HCT116 (cell line): ENCODE measurements at regions not wholly inside any gene's neighbourhood (a gene's known extent, or its start where the extent isn't known, plus 50 kb on each side); places are given as distances from the start of the nearest gene placed in this dataset.

Source experiments
- ATAC-seq: fragments of 200-7000 bp; cut with Tn5 transposase; 2 replicates; pipeline ENCODE4 v1.9.1; 2020; ENCODE audit warnings: mild to moderate bottlenecking, moderate library complexity
- BruUV-seq: library from RNA; stranded (reverse); fragments of 400-500 nt; replicated peaks from 2 replicates; lab custom pipeline; 2021; lab: Mats Ljungman, UMichigan
- CTCF ChIA-PET: fragments of 300-600 bp; sonication (Branson Sonifier 250); formaldehyde crosslinking; loops from one replicate; lab custom pipeline; 2021; ENCODE audit warnings: antibody characterized with exemption; lab: Charles Lee
- POLR2A ChIA-PET: fragments of 300-600, 350-600 bp; sonication (Branson Sonifier 250); formaldehyde crosslinking; loops from one replicate; lab custom pipeline; 2021; ENCODE audit warnings: antibody characterized with exemption; lab: Charles Lee
- RAD21 ChIA-PET, 2 experiments: fragments of 300-600 bp; sonication (Branson Sonifier 250); formaldehyde crosslinking; loops; one replicate each; lab custom pipeline; 2023; ENCODE audit warnings: low total read pairs in 2 of 2; ENCODE audit not compliant: uncharacterized antibody in 2 of 2, unreplicated experiment in 2 of 2, low non-redundant PET in 1 of 2; lab: Charles Lee
- DNase-seq: peaks from one replicate; pipeline ENCODE4 v3.0.0-alpha.2; 2010; ENCODE audit warnings: low read depth, low spot score
- H2AFZ ChIP-seq: fragments of 200-600 bp; shearing (Covaris generic), sonication (generic); 2 replicates; pipeline ENCODE4 v1.6.1; 2017; ENCODE audit warnings: low read depth, mixed run types, mixed read lengths, antibody characterized with exemption, low read length; ENCODE audit not compliant: poor library complexity, severe bottlenecking
- H3K27ac ChIP-seq: 2 replicates; pipeline ENCODE4 v1.5.1; 2012; ENCODE audit warnings: low read depth, low read length
- H3K27me3 ChIP-seq: fragments of 200-600 bp; sonication (generic); 2 replicates; pipeline ENCODE4 v1.6.1; 2016; ENCODE audit warnings: mixed run types, low read length, mixed read lengths; ENCODE audit not compliant: insufficient read depth
- H3K36me3 ChIP-seq, 2 experiments: fragments of 200-500 bp in 1 of 2; fragments of 200-600 bp in 1 of 2; sonication (Bioruptor generic) in 1 of 2; sonication (generic) in 1 of 2; 2 replicates each; pipeline versions ENCODE4 v1.5.1 to v1.6.1; 2014 to 2016; ENCODE audit warnings: low read length in 2 of 2, inconsistent platforms in 1 of 2, mixed read lengths in 1 of 2, mixed run types in 1 of 2; ENCODE audit not compliant: insufficient read depth in 2 of 2, control insufficient read depth in 1 of 2
- H3K4me1 ChIP-seq, 2 experiments: fragments of 200-600 bp in 1 of 2; sonication (generic) in 1 of 2; 2 replicates each; pipeline versions ENCODE4 v1.5.1 to v1.6.1; 2012 to 2017; ENCODE audit warnings: low read length in 2 of 2, inconsistent platforms in 1 of 2, mild to moderate bottlenecking in 1 of 2, mixed read lengths in 1 of 2, mixed run types in 1 of 2, moderate library complexity in 1 of 2; ENCODE audit not compliant: insufficient read depth in 2 of 2, control insufficient read depth in 1 of 2
- H3K4me2 ChIP-seq: fragments of 200-600 bp; sonication (generic); 2 replicates; pipeline ENCODE4 v1.6.1; 2017; ENCODE audit warnings: mixed run types, low read length, mixed read lengths
- H3K4me3 ChIP-seq, 2 experiments: fragments of 200-600 bp in 1 of 2; sonication (generic) in 1 of 2; replicated peaks in 1 of 2; 2 replicates each; pipeline ENCODE4 v1.5.1; 2011 to 2016; ENCODE audit warnings: low read length in 2 of 2, control low read depth in 1 of 2, low read depth in 1 of 2, mild to moderate bottlenecking in 1 of 2, mixed read lengths in 1 of 2, mixed run types in 1 of 2
- H3K79me2 ChIP-seq: fragments of 200-600 bp; sonication (generic); 2 replicates; pipeline ENCODE4 v1.6.1; 2017; ENCODE audit warnings: mild to moderate bottlenecking, mixed run types, low read length, moderate library complexity, mixed read lengths; ENCODE audit not compliant: insufficient read depth
- H3K9ac ChIP-seq: fragments of 200-600 bp; sonication (generic); 2 replicates; pipeline ENCODE4 v1.6.1; 2016; ENCODE audit warnings: low read length, mixed read lengths
- H3K9me2 ChIP-seq: fragments of 200-600 bp; sonication (generic), shearing (Covaris generic); 2 replicates; pipeline ENCODE4 v1.6.1; 2017; ENCODE audit warnings: mixed run types, mild to moderate bottlenecking, moderate library complexity; ENCODE audit not compliant: insufficient read depth
- H3K9me3 ChIP-seq, 2 experiments: fragments of 200-500 bp in 1 of 2; fragments of 200-600 bp in 1 of 2; sonication (Bioruptor generic) in 1 of 2; sonication (generic) in 1 of 2; 2 replicates each; pipeline ENCODE4 v1.6.1; 2014 to 2017; ENCODE audit warnings: low read length in 2 of 2, mixed read lengths in 2 of 2, inconsistent platforms in 1 of 2, low read depth in 1 of 2, mild to moderate bottlenecking in 1 of 2, mixed run types in 1 of 2, moderate library complexity in 1 of 2; ENCODE audit not compliant: control insufficient read depth in 1 of 2, insufficient read depth in 1 of 2
- H4K20me1 ChIP-seq: fragments of 200-600 bp; sonication (generic), shearing (Covaris generic); 2 replicates; pipeline ENCODE4 v1.6.1; 2017; ENCODE audit warnings: mixed run types, mild to moderate bottlenecking, moderate library complexity; ENCODE audit not compliant: insufficient read depth
- CBX3 ChIP-seq: IDR thresholded peaks from 2 replicates; pipeline ENCODE4 v1.6.1; 2012; ENCODE audit warnings: low read depth
- CEBPB ChIP-seq: IDR thresholded peaks from 2 replicates; pipeline ENCODE4 v1.6.1; 2012; ENCODE audit warnings: low read depth
- CTCF ChIP-seq, 3 experiments: fragments of 200-600 bp in 1 of 3; sonication (generic) in 1 of 3; IDR thresholded peaks in 2 of 3; conservative IDR thresholded peaks in 1 of 3; 2 replicates each; pipeline ENCODE4 v1.5.1; 2012 to 2017; ENCODE audit warnings: low read depth in 2 of 3, low read length in 2 of 3, antibody characterized with exemption in 1 of 3, borderline replicate concordance in 1 of 3, control low read depth in 1 of 3, mild to moderate bottlenecking in 1 of 3, mixed read lengths in 1 of 3, mixed run types in 1 of 3, moderate library complexity in 1 of 3; ENCODE audit not compliant: insufficient read depth in 1 of 3
- EGR1 ChIP-seq: IDR thresholded peaks from 2 replicates; pipeline ENCODE4 v1.6.1; 2012; ENCODE audit warnings: low read depth
- ELF1 ChIP-seq: IDR thresholded peaks from 2 replicates; pipeline ENCODE4 v1.6.1; 2012; ENCODE audit warnings: low read depth, borderline replicate concordance
- EZH2 ChIP-seq: fragments of 200-600 bp; sonication (generic); IDR thresholded peaks from 2 replicates; pipeline ENCODE4 v1.6.1; 2017; ENCODE audit warnings: antibody characterized with exemption, mixed run types
- FOSL1 ChIP-seq: IDR thresholded peaks from 2 replicates; pipeline ENCODE4 v1.6.1; 2012; ENCODE audit warnings: low read depth
- MAX ChIP-seq: IDR thresholded peaks from 2 replicates; pipeline ENCODE4 v1.6.1; 2012
- POLR2A ChIP-seq: IDR thresholded peaks from 2 replicates; pipeline ENCODE4 v1.7.0; 2011; ENCODE audit warnings: borderline replicate concordance; ENCODE audit not compliant: insufficient read depth, insufficient read length; ENCODE audit errors: extremely low read depth
- POLR2AphosphoS5 ChIP-seq: IDR thresholded peaks from 2 replicates; pipeline ENCODE4 v1.6.1; 2011; ENCODE audit warnings: mild to moderate bottlenecking, low read depth, low read length, moderate library complexity
- SIN3A ChIP-seq: IDR thresholded peaks from 2 replicates; pipeline ENCODE4 v1.6.1; 2012; ENCODE audit warnings: low read depth
- SP1 ChIP-seq: IDR thresholded peaks from 2 replicates; pipeline ENCODE4 v1.6.1; 2012; ENCODE audit warnings: low read depth
- ZFX ChIP-seq: fragments of 450-650 bp; IDR thresholded peaks from 2 replicates; pipeline ENCODE4 v1.6.1; 2017
- ZNF274 ChIP-seq: fragments of 200-500 bp; sonication (Bioruptor generic); IDR thresholded peaks from 2 replicates; pipeline ENCODE4 v1.6.1; 2014; ENCODE audit warnings: mild to moderate bottlenecking, low read depth, low read length, inconsistent platforms
- intact Hi-C: fragments of 100-400 bp; cut with micrococcal nuclease; formaldehyde crosslinking; loops from 2 replicates; pipeline ENCODE4 v1.10.0; 2022
- TF ChIP-seq, protein P1 (sequence below): IDR thresholded peaks from 2 replicates; pipeline ENCODE4 v1.6.1; 2011; ENCODE audit warnings: mild to moderate bottlenecking, low read length, moderate library complexity; ENCODE audit not compliant: insufficient replicate concordance; ENCODE audit errors: extremely low read depth

DNA sequence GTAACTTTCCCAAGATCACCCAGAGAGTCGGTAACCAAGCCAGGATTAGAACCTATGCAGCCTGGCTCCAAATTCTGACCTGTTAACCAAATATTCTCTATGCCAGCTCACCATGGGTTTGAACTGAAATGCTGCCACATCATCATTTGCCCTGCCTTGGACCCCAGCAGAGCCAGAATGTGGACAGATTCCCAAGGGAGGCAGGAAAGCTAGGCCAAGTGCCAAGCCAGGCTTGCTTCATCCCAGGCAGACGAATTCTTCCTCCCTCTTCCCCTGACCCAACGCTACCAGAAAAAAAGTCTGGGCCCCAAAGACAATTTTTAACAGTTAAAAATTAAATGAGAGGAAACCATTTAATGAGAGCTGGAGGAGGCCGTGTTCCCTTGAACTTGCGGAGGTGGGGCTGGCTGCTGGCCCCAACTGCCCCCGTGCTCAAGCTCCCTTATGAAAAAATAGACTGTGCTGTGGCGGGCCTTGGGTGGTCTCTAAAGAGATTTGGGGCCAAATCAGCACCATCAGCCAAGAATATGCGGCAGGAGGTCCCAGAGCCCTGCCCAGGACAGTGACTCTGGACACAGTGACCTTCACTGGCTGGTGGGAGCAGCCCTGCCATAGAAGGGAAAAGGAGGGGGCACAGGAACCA lies 184.1 kb upstream of the SYT13 start (continued):
- TF ChIP-seq EZH2 (no peak), ZNF274 (no peak), CTCF (IDR thresholded peaks at IDR 0.05 in 2 of 3, conservative IDR thresholded peaks at IDR 0.05 in 1 of 3; ENCODE audit: borderline replicate concordance in 1 of 3, insufficient read depth in 1 of 3, low read depth in 2 of 3, low read length in 2 of 3) (no peak), CBX3 (no peak), EGR1 (no peak)
- TF ChIP-seq, protein P1, sequence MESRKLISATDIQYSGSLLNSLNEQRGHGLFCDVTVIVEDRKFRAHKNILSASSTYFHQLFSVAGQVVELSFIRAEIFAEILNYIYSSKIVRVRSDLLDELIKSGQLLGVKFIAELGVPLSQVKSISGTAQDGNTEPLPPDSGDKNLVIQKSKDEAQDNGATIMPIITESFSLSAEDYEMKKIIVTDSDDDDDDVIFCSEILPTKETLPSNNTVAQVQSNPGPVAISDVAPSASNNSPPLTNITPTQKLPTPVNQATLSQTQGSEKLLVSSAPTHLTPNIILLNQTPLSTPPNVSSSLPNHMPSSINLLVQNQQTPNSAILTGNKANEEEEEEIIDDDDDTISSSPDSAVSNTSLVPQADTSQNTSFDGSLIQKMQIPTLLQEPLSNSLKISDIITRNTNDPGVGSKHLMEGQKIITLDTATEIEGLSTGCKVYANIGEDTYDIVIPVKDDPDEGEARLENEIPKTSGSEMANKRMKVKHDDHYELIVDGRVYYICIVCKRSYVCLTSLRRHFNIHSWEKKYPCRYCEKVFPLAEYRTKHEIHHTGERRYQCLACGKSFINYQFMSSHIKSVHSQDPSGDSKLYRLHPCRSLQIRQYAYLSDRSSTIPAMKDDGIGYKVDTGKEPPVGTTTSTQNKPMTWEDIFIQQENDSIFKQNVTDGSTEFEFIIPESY = no peak

DNA sequence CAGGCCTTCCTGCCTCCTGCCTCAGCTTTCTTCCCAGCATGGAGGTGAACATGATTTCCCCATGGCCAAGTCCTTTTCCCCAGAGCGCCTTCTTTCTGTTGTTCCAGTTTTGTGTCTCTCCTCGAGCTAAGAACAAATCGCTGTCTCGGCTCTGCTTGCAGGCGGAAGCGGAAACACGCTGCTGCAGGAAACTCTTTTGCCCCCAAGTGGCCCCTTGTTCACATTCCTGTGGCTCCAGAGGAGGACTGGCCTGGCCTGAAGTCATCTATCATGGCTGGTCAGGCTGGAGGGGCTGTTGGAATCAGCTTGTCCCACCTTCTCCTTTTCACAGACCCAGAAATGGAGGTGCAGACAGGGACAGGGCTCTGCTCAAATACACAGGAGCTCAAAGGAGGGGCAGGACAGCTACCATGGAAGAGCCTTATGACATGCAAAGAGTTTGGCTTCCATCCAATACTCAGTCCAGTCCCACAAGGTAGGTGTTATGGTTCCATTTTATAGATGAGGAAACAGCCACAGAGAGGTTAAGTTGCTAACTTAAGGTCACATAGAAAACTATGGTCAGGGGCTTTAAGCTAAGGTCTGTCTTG lies 182.2 kb upstream of the SYT13 start:
- H3K9me2 ChIP-seq = no peaks in the 10 kb centered on the region
- no peak for TF ChIP-seq SP1
- TF ChIP-seq MAX = no peak
- TF ChIP-seq SIN3A = no peak
- no peak for TF ChIP-seq POLR2A
- TF ChIP-seq ELF1 = no peak
- no peak for TF ChIP-seq CEBPB
- TF ChIP-seq POLR2AphosphoS5 = no peak
- TF ChIP-seq ZFX = no peak
- no peak for TF ChIP-seq EGR1
- TF ChIP-seq, protein P1 = no peak
- no peak for TF ChIP-seq FOSL1
- H3K27ac ChIP-seq = no peak overlapping the region
- POLR2A ChIA-PET = no interaction called here
- DNase-seq (no peak), ATAC-seq (no peak)
- CTCF ChIA-PET = no interaction called here
- no peak overlapping the region for H3K9ac ChIP-seq
- H3K4me3 ChIP-seq = no peak overlapping the region
- intact Hi-C loops = no loop called here
- no peak overlapping the region for H3K4me2 ChIP-seq
- no peaks in the 10 kb centered on the region for H4K20me1 ChIP-seq
- H3K9me3 ChIP-seq = no peaks in the 10 kb centered on the region
- RAD21 ChIA-PET = no interaction called here
- peaks cover 5% of the 10 kb centered on the region; the same call in 1 of the 2 replicates for H3K27me3 ChIP-seq
- no peaks in the 10 kb centered on the region for H3K4me1 ChIP-seq
- H3K79me2 ChIP-seq = no peaks in the 10 kb centered on the region
- H3K36me3 ChIP-seq = no peaks in the 10 kb centered on the region
- no peak overlapping the region for H2AFZ ChIP-seq
- BruUV-seq = no TSS peak
